Panc1 (cell line): ENCODE measurements at regions not wholly inside any gene's neighbourhood (a gene's known extent, or its start where the extent isn't known, plus 50 kb on each side); places are given as distances from the start of the nearest gene placed in this dataset.

Experiments used
- ATAC-seq: fragments of 200-7000 bp; cut with Tn5 transposase; 2 replicates; pipeline ENCODE4 v1.9.1; 2020; ENCODE audit warnings: mild to moderate bottlenecking, moderate library complexity
- BruUV-seq: library from RNA; stranded (reverse); fragments of 400-500 nt; replicated peaks from 2 replicates; lab custom pipeline; 2021; lab: Mats Ljungman, UMichigan
- CTCF ChIA-PET: fragments of 300-600 bp; sonication (Branson Sonifier 250); formaldehyde crosslinking; loops from one replicate; lab custom pipeline; 2022; ENCODE audit warnings: antibody characterized with exemption; lab: Charles Lee
- POLR2A ChIA-PET: fragments of 300-600 bp; sonication (Branson Sonifier 250); formaldehyde crosslinking; loops from one replicate; lab custom pipeline; 2022; ENCODE audit warnings: antibody characterized with exemption; lab: Charles Lee
- DNase-seq: peaks from one replicate; pipeline ENCODE4 v3.0.0-alpha.2; 2010; ENCODE audit warnings: low read depth, low spot score
- H3K27ac ChIP-seq: 2 replicates; pipeline ENCODE4 v1.5.1; 2011; ENCODE audit warnings: mild to moderate bottlenecking, low read length, inconsistent platforms
- H3K27me3 ChIP-seq: fragments of 200-500 bp; sonication (Bioruptor generic); 2 replicates; pipeline ENCODE4 v1.6.0; 2014; ENCODE audit warnings: low read length, inconsistent platforms; ENCODE audit not compliant: control insufficient read depth, insufficient read depth
- H3K36me3 ChIP-seq: fragments of 200-500 bp; sonication (Bioruptor generic); 2 replicates; pipeline ENCODE4 v1.5.1; 2014; ENCODE audit warnings: inconsistent platforms, mild to moderate bottlenecking, low read length, moderate library complexity; ENCODE audit not compliant: control insufficient read depth, insufficient read depth
- H3K4me1 ChIP-seq: 2 replicates; pipeline ENCODE4 v1.5.1; 2011; ENCODE audit warnings: inconsistent platforms, mild to moderate bottlenecking, low read length, moderate library complexity; ENCODE audit not compliant: control insufficient read depth, insufficient read depth
- H3K4me3 ChIP-seq, 2 experiments: 2 replicates each; pipeline ENCODE4 v1.5.1; 2011 to 2012; ENCODE audit warnings: low read depth in 2 of 2, low read length in 2 of 2, mild to moderate bottlenecking in 2 of 2, inconsistent platforms in 1 of 2, moderate library complexity in 1 of 2
- H3K9me3 ChIP-seq: fragments of 200-500 bp; sonication (Bioruptor generic); 2 replicates; pipeline ENCODE4 v1.5.1; 2014; ENCODE audit warnings: low read depth, mild to moderate bottlenecking, inconsistent platforms, low read length, moderate library complexity; ENCODE audit not compliant: control insufficient read depth, insufficient read depth
- POLR2AphosphoS5 ChIP-seq: IDR thresholded peaks from 2 replicates; pipeline ENCODE4 v1.6.1; 2012; ENCODE audit warnings: mild to moderate bottlenecking, low read depth, low read length, moderate library complexity
- SIN3A ChIP-seq: IDR thresholded peaks from 2 replicates; pipeline ENCODE4 v1.6.1; 2012; ENCODE audit warnings: low read depth, mild to moderate bottlenecking, low read length, moderate library complexity, borderline replicate concordance; ENCODE audit not compliant: insufficient read depth
- TCF7L2 ChIP-seq: IDR thresholded peaks from 2 replicates; pipeline ENCODE4 v1.6.1; 2011; ENCODE audit warnings: mild to moderate bottlenecking, low read depth, low read length, inconsistent platforms
- in situ Hi-C: cut with HindIII; loops from 2 replicates; pipeline ENCODE4 v1.10.0; 2016; ENCODE audit warnings: low sequenced_read_pairs, low pct_unique_long_range_greater_than_20kb
- intact Hi-C: fragments of 100-400 bp; cut with micrococcal nuclease; formaldehyde crosslinking; loops from one replicate; pipeline ENCODE4 v1.10.0; 2022; ENCODE audit not compliant: unreplicated experiment
- TF ChIP-seq, protein P1 (sequence below): fragments of 450-650 bp; IDR thresholded peaks from 2 replicates; pipeline ENCODE4 v1.5.1; 2017; ENCODE audit warnings: mild to moderate bottlenecking
- TF ChIP-seq, protein P2 (sequence below), 2 experiments: IDR thresholded peaks; 2 replicates each; pipeline ENCODE4 v1.6.1; 2011 to 2012; ENCODE audit warnings: low read depth in 2 of 2, control low read depth in 1 of 2, low read length in 1 of 2, mild to moderate bottlenecking in 1 of 2, moderate library complexity in 1 of 2; ENCODE audit not compliant: insufficient read depth in 1 of 2

DNA sequence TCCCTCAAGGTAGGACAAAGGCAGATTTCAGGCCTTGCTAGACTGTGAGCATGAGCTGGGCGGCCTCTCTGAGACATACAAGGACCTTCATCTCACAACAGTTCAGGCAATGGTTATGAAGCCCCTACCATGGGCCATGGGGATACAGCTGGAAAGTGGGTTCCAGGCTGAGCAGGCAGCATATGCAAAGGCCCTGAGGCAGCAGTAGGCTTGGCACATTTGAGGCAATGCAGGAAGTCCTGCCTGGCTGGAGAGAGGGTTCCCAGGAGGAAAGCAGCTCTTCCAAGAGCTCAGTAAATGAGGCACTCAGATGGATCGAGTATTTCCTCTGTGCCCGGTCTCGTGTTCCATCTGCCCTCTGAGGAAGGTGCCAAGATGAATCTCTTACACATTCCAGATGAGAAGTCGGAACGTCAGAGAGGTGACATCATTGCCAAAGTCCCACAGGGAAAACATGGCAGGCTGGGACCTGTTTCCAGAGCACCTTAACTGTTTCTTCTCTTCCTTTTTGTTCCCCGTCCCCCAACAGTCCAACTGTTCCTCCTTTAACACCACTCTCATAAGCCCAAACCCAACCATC, 388.6 kb downstream of the MN1 start:
- TF ChIP-seq TCF7L2 (no peak), SIN3A (no peak), POLR2AphosphoS5 (no peak)
- TF ChIP-seq, protein P1, sequence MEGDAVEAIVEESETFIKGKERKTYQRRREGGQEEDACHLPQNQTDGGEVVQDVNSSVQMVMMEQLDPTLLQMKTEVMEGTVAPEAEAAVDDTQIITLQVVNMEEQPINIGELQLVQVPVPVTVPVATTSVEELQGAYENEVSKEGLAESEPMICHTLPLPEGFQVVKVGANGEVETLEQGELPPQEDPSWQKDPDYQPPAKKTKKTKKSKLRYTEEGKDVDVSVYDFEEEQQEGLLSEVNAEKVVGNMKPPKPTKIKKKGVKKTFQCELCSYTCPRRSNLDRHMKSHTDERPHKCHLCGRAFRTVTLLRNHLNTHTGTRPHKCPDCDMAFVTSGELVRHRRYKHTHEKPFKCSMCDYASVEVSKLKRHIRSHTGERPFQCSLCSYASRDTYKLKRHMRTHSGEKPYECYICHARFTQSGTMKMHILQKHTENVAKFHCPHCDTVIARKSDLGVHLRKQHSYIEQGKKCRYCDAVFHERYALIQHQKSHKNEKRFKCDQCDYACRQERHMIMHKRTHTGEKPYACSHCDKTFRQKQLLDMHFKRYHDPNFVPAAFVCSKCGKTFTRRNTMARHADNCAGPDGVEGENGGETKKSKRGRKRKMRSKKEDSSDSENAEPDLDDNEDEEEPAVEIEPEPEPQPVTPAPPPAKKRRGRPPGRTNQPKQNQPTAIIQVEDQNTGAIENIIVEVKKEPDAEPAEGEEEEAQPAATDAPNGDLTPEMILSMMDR, result no peak
- TF ChIP-seq, protein P2, sequence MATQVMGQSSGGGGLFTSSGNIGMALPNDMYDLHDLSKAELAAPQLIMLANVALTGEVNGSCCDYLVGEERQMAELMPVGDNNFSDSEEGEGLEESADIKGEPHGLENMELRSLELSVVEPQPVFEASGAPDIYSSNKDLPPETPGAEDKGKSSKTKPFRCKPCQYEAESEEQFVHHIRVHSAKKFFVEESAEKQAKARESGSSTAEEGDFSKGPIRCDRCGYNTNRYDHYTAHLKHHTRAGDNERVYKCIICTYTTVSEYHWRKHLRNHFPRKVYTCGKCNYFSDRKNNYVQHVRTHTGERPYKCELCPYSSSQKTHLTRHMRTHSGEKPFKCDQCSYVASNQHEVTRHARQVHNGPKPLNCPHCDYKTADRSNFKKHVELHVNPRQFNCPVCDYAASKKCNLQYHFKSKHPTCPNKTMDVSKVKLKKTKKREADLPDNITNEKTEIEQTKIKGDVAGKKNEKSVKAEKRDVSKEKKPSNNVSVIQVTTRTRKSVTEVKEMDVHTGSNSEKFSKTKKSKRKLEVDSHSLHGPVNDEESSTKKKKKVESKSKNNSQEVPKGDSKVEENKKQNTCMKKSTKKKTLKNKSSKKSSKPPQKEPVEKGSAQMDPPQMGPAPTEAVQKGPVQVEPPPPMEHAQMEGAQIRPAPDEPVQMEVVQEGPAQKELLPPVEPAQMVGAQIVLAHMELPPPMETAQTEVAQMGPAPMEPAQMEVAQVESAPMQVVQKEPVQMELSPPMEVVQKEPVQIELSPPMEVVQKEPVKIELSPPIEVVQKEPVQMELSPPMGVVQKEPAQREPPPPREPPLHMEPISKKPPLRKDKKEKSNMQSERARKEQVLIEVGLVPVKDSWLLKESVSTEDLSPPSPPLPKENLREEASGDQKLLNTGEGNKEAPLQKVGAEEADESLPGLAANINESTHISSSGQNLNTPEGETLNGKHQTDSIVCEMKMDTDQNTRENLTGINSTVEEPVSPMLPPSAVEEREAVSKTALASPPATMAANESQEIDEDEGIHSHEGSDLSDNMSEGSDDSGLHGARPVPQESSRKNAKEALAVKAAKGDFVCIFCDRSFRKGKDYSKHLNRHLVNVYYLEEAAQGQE (IDR thresholded peaks at IDR 0.05; ENCODE audit: insufficient read depth in 1 of 2, low read depth in 2 of 2, low read length in 1 of 2), result no peak
- Histone ChIP-seq H3K36me3 (no peaks in the 10 kb centered on the region), H3K27me3 (no peaks in the 10 kb centered on the region), H3K4me3 (no peak overlapping the region), H3K27ac (no peak overlapping the region), H3K4me1 (0 out of 2 replicates have a peak, but pooled peaks cover 4% of the 10 kb centered on the region), H3K9me3 (no peaks in the 10 kb centered on the region)
- in situ Hi-C loops, result no loop called here
- CTCF ChIA-PET, result no interaction called here
- no TSS peak for BruUV-seq
- no peak for DNase-seq
- no peak for ATAC-seq
- POLR2A ChIA-PET, result no interaction called here
- intact Hi-C loops, result no loop called here

DNA sequence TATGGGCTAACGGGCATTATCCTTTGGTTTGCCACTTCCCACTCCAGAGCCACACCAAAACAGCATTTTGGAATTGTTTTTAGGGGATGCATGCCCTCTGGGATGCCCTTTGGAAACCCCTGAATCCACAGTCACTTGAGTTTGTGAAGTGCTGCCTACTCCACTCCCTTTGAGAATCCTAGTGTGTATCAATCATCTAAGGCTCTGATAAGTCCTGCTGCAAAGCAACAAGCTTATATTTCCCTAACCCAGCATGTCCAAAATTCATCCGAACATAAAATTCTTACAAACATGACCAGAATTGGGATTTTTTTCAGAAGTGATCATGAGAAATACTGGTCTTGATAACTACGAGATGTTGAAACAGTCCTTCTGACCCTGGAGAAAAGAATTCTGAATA, 387.9 kb downstream of the MN1 start:
- Histone ChIP-seq H3K27me3 (no peaks in the 10 kb centered on the region), H3K9me3 (no peaks in the 10 kb centered on the region), H3K27ac (no peak overlapping the region), H3K4me3 (no peak overlapping the region), H3K4me1 (0 out of 2 replicates have a peak, but pooled peaks cover 4% of the 10 kb centered on the region), H3K36me3 (no peaks in the 10 kb centered on the region)
- ATAC-seq (no peak), DNase-seq (no peak)
- TF ChIP-seq, protein P2 (IDR thresholded peaks at IDR 0.05; ENCODE audit: insufficient read depth in 1 of 2, low read depth in 2 of 2, low read length in 1 of 2), result no peak
- TF ChIP-seq, protein P1, result no peak
- POLR2A ChIA-PET, result no interaction called here
- intact Hi-C loops (no loop called here), in situ Hi-C loops (no loop called here)
- CTCF ChIA-PET, result no interaction called here
- no TSS peak for BruUV-seq
